GM12875 (cell line): ENCODE measurements at regions not wholly inside any gene's neighbourhood (a gene's known extent, or its start where the extent isn't known, plus 50 kb on each side); places are given as distances from the start of the nearest gene placed in this dataset.

Experiments
- H3K4me3 ChIP-seq: one replicate; pipeline ENCODE4 v1.5.1; 2011; ENCODE audit warnings: low read depth, low read length, control low read depth
- TF ChIP-seq, protein P1 (sequence below): IDR thresholded peaks from 2 replicates; pipeline ENCODE4 v1.5.1; 2011; ENCODE audit warnings: low read depth, mild to moderate bottlenecking, control low read depth, inconsistent platforms, low read length, moderate library complexity, borderline replicate concordance; ENCODE audit not compliant: insufficient read depth

DNA sequence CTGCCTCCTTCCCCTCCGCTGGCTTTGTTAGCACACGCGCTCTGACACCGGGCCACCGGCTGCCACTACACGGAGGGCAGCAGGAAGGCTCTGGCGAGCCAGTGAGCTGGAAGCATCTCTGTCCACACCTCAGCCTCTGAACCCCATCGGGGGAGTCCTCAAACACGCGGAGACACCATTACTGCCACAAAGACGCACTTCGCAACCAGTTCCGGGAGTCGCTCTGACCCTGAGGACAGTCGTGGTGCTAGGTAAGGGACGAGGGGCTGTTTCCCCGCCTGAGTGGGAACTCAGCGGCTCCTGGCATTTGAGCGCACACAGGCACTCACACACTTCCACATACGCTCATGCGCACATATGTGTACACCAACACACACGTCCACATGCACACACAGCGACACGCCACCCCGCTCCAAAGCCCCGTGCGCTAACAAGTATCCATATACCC, 160.0 kb downstream of the C9orf152 start:
- TF ChIP-seq, protein P1, sequence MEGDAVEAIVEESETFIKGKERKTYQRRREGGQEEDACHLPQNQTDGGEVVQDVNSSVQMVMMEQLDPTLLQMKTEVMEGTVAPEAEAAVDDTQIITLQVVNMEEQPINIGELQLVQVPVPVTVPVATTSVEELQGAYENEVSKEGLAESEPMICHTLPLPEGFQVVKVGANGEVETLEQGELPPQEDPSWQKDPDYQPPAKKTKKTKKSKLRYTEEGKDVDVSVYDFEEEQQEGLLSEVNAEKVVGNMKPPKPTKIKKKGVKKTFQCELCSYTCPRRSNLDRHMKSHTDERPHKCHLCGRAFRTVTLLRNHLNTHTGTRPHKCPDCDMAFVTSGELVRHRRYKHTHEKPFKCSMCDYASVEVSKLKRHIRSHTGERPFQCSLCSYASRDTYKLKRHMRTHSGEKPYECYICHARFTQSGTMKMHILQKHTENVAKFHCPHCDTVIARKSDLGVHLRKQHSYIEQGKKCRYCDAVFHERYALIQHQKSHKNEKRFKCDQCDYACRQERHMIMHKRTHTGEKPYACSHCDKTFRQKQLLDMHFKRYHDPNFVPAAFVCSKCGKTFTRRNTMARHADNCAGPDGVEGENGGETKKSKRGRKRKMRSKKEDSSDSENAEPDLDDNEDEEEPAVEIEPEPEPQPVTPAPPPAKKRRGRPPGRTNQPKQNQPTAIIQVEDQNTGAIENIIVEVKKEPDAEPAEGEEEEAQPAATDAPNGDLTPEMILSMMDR = no peak
- peak overlapping the region; percentile 91 for H3K4me3 ChIP-seq

DNA sequence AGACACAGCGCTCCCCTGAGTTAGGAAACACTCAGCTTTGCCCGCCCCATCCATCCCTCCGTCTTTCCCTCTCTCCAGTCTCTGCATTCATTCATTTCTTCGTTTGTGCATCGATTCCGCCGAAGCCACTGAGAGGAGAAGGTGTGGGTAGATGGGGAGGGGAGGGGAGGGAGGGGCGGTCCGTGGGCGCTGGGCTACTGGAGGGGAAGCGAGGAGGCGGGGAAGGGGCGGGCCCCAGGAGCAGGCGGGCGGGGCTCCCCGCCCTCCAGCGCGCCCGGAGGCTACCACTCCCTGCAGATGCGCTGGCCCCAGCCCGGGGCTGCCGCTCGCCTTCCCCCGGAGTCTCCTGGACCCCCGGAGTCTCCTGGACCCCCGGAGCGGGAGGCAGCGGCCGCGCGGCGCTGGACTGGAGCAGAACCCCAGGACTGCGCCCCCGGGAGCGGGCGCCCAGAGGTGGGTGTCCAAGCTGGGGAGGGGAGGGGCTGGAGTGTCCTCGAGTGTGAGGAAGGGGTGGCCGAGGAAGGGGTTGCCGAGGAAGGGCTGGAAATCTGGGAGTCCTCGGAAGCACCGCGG, 159.5 kb downstream of the C9orf152 start:
- peak overlapping the region; percentile 91 for H3K4me3 ChIP-seq
- TF ChIP-seq, protein P1 = no peak

DNA sequence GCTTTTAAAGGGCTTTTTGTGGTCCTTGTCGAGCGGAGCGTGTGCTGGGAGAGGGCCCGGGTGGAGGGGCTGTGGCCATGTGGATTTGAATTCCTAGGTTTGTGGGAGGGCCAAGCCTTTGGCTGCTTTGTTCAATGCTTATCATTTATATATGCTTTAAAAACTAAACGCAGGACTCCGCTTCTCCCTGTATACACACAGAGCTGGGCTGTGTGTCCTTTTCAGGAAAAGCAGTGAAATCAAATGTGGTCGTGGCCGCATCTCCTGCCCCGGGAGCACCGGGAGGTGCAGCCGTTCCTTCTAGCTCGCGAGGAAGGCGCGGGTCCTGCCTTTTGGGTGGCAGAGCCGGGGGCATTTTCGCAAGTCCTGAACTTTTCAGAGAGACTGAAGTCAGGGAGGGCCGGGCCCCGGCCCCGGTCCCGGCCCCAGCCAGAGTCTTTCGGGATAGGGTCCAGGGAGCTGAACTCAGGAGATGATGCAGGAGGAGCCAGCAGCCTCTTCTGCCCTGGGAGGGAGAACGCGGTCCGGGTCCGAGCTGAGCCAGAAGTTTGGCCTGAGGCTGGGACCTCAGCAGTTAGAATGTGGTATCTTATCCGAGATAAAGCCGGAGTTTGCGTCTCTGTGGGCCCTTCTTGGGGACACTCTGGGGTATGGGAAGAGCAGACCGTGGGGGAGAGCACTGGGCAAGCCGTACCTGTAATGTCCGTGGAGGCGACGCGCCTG, 158.8 kb downstream of the C9orf152 start:
- TF ChIP-seq, protein P1 = no peak
- peak overlapping the region; percentile 91 for H3K4me3 ChIP-seq

DNA sequence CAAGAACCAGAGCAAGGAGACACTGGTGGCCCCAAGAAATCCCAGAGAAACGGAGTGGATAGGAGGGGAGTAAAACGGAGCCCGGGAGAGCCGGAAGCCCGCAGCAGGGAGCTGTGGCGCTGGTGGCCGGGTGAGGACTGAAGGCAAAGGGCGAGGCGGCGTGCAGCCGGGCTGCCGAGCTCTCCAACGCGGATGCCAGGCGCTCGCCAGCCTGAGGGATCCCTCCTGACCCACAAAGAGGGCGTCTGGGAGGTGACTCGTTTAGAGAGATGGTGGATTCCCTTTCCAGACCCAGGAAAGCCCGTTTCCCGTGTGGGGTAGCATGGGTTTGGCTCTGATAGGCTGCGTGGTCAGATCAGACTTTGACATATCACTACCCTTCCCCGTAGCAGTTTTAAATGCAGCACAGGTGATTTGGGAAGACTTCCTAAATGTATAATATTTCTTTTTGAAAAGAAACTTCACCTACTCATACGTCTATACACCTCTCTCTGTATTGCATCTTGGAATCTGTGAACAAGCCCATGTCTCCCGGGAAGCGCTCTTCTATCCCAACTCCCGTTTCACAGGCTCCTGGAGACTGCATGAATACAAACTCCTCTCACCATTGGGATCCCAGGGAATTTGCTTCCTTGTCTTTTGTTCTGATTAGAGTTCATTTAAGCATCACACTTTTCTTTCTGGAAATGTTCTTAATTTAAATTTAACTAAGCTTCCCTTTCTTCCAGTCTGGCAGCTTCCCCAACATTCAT, 158.1 kb downstream of the C9orf152 start:
- TF ChIP-seq, protein P1 = no peak
- peak overlapping the region; percentile 91 for H3K4me3 ChIP-seq

DNA sequence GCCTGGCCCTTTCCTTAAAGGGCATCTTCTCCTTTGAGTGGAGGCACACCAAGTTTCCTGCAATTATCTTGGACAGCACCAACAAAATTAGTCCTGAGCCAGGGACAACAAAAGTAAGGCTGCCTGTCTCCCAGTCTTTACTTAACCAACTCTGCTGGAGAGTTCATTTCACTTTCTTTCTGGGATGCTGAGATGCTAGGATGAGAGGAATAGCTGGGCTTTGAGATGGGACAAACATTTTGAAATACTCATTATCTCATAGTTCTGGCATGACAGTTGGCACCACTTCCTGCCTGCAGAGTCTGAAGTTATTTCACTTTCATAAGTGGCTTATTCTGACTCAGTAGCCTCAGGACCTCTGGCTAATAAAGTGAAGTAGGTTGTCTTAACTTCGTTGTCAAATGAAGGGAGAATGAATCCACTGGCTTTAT, 157.0 kb downstream of the C9orf152 start:
- peak overlapping the region; percentile 91 for H3K4me3 ChIP-seq
- TF ChIP-seq, protein P1 = no peak

DNA sequence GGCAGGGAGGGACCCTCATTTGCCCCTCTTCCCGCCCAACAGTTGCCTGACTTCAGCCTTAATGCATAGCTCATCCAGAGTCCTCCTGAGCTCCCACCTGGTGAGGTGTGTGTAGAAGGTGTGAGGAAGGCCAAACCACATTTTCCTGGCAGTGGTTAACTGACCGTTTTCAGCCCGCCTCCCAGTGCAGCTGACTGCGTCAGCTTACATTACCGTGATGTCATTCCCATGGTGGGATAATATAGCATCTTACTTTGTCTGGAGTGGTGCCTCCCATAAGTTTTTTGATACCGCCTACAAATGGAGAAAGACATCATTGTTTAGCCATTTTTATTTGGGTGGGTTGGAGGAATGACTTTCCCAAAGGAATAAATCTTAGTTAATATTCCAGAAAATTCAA, 151.9 kb downstream of the C9orf152 start:
- H3K4me3 ChIP-seq = no peak overlapping the region
- TF ChIP-seq, protein P1 = no peak
